GM10266 (cell line): ENCODE measurements at regions not wholly inside any gene's neighbourhood (a gene's known extent, or its start where the extent isn't known, plus 50 kb on each side); places are given as distances from the start of the nearest gene placed in this dataset.
"Not testable (repeated sequence)": the region's sequence is repeated elsewhere in the genome, so short reads cannot be mapped to it uniquely, and the experiment has no call there.

ENCODE experiments used
- DNase-seq: peaks from one replicate; pipeline ENCODE4 v3.0.0; 2012; ENCODE audit errors: extremely low spot score
- CTCF ChIP-seq: IDR thresholded peaks from 2 replicates; pipeline ENCODE4 v1.5.1; 2012; ENCODE audit warnings: mild to moderate bottlenecking, low read depth; ENCODE audit not compliant: control insufficient read depth, insufficient read depth; ENCODE audit errors: missing control alignments

GRCh38 chr16:52117171-52117570, 429.8 kb downstream of the TOX3 start:
- DNase-seq, result no peak
- no peak for TF ChIP-seq CTCF

DNA sequence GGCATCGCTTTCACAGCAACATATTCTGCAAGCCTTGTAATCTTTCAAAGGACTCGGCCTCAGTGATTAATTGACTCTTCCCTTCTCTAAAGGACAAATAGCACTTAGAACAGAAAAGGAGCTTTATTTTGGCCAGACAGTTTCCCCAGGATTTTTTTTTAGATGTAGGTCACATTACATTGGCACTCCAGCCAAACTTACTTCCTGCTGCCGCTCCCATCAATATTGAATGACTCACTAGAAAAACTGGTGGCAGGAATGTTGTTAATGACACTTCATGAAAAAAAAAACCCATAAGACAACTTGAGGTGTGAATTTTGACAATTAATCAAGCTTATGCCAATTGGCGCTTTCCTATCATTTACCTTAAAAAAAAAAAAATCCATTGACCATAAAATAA, 432.6 kb downstream of the TOX3 start:
- TF ChIP-seq CTCF, result no peak
- no peak for DNase-seq

GRCh38 chr16:52113533-52114183, 433.3 kb downstream of the TOX3 start:
- no peak for DNase-seq
- TF ChIP-seq CTCF, result no peak

GRCh38 chr16:52104993-52105392, 441.9 kb downstream of the TOX3 start:
- DNase-seq, result not testable (repeated sequence)

DNA sequence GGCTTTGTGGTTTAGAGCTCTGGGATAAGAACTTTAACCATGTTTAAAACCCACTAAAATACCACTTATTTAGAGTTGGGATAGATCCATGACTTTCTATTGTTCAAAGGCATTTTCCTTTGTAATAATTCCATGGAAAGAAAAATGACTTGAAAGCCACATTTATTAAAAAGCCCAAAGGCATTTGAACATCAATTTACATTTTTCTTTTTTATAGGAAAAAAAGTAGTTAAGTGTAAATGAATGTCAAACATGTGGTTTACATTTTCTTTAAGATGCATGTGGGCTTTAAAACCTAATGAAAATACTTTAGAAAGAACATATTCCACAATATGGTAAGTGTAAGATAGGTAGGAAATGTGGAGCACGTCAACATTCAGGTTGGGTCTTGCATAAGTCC, 443.2 kb downstream of the TOX3 start:
- DNase-seq, result no peak
- TF ChIP-seq CTCF, result no peak

DNA sequence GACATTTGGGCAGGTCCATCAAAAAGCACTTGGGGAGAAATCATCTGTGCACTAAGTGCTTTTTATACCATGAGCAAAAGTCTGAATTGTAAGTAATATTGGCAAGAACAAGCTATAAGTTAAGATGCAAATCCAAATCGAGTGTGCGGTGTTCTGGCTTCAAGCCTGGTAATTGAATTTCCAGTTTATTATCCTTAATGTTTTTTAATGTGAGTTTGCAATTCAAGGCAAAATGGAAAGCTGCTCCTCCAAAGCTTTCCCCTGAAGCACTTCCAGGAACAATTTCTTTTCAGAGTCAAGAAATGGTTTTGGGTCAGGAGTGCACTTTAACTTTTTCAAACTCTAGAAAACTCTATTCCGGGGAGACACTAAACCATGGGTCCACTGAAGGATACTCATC, 445.7 kb downstream of the TOX3 start:
- DNase-seq, result no peak
- TF ChIP-seq CTCF, result no peak

DNA sequence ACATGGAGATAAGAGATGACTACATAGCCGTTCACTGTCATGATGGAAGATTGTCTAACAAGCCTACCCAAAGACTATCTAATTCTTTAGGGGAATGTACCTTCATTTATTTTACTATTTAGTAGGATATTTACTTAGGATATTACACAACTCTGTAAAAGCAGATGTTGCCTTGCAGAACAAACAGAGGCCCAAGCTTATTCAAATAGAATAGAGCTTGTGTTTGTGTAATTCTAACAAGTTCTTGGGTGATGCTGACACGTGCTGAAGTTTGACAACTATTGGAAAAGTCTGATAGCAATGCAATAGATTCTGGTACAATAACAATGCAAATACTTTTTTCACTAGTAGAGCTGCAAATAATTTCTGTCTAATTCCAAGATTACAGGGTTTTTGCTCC, 447.6 kb downstream of the TOX3 start:
- no peak for DNase-seq
- TF ChIP-seq CTCF, result no peak

- no peak for TF ChIP-seq CTCF
- no peak for DNase-seq
Observed at GRCh38 chr16:52095471-52095870, 451.5 kb downstream of the TOX3 start.
